Esophagus squamous epithelium (tissue), 4 donors: ENCODE measurements at regions not wholly inside any gene's neighbourhood (a gene's known extent, or its start where the extent isn't known, plus 50 kb on each side); places are given as distances from the start of the nearest gene placed in this dataset.

Experiments used
- CTCF ChIP-seq, 6 experiments: fragments of 450-650 bp in 4 of 6; fragments of 200-600 bp in 2 of 6; sonication (generic) in 2 of 6; IDR thresholded peaks; one replicate each; pipeline ENCODE4 v1.5.1; 2016 to 2019; ENCODE audit warnings: antibody characterized with exemption in 6 of 6, mild to moderate bottlenecking in 4 of 6, moderate library complexity in 4 of 6
- POLR2A ChIP-seq, 4 donors: fragments of 450-650 bp; IDR thresholded peaks; one replicate each; pipeline ENCODE4 v1.6.1; 2017; ENCODE audit warnings: antibody characterized with exemption in 4 of 4, mild to moderate bottlenecking in 4 of 4, moderate library complexity in 3 of 4

- TF ChIP-seq CTCF (IDR thresholded peaks at IDR 0.05) = no peak
- TF ChIP-seq POLR2A (IDR thresholded peaks at IDR 0.05) = no peak
Observed at GRCh38 chr6:3579652-3580175, 122.9 kb upstream of the SLC22A23 start.
